ENCODE measurements at regions not wholly inside any gene's neighbourhood (a gene's known extent, or its start where the extent isn't known, plus 50 kb on each side); places are given as distances from the start of the nearest gene placed in this dataset.

DNA sequence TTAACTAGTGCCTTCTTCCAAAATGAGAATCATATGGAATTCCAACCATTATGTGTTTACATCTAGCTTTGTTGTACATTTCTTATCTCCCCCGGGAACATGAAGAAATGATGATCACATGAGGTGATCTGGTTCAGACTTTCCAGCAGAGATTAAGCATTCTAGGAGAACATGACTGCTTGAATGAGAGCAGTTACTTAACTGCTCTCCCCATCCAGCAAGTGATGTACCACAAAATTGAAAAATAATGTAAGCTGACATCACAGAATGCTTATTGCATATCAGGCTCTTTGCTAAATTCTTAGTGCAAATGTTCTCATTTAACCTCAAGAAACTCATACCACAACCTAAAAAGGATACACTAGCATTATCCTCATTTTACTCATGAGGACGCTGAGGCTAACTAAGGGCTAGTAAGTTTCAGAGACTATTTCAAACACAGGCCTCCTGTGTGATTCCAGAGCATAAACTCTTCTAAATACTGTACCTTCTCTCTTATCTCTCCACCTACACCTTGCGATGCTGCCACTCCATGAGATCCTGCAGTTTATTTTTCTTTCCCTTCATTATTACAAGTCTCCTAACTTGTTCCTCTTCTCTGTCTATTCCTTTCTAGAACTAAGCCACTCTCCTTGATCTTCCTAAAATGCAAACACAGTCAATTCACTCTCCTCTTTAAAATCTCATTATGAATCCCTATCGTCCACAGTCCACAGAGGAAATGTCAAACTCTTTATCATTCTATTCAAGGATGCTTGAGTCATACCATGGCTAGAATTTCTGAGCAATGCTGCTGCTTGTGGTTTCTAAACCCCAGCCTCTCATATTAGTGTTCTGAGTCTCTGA lies 1224.8 kb upstream of the ZEB2 start:
- DNase-seq: peak; percentile 44 to 85 (median 81)
- ChIA-PET POLR2A (no interaction called here), CTCF (no interaction called here)
- WGBS (ENCODE audit: insufficient coverage): 67% methylated on average over 3 of the region's 4 CpGs
- Histone ChIP-seq H3K36me3 (ENCODE audit: control insufficient read depth in 4 of 4, insufficient read depth in 4 of 4, low read length in 3 of 4) (no peaks in the 10 kb centered on the region), H3K27ac (ENCODE audit: insufficient read depth in 1 of 2, low read depth in 1 of 2, low read length in 2 of 2, poor library complexity in 1 of 2, severe bottlenecking in 2 of 2) (no peak overlapping the region), H3K4me3 (ENCODE audit: control insufficient read depth in 1 of 7, extremely low read depth in 1 of 7, insufficient read depth in 4 of 7, low read depth in 2 of 7, low read length in 6 of 7) (no peak overlapping the region), H3K27me3 (replicated peaks in 2 of 5; ENCODE audit: control insufficient read depth in 4 of 5, insufficient read depth in 5 of 5, low read length in 4 of 5) (no peaks in the 10 kb centered on the region), H3K4me1 (ENCODE audit: control extremely low read depth in 1 of 4, control insufficient read depth in 4 of 4, insufficient read depth in 4 of 4, low read length in 3 of 4) (peaks cover 5 to 19% (median 11%) of the 10 kb centered on the region in 4 experiments), H3K9me3 (ENCODE audit: control extremely low read depth in 1 of 5, control insufficient read depth in 4 of 5, insufficient read depth in 2 of 5, low read depth in 1 of 5, low read length in 4 of 5) (no peaks in the 10 kb centered on the region)

DNA sequence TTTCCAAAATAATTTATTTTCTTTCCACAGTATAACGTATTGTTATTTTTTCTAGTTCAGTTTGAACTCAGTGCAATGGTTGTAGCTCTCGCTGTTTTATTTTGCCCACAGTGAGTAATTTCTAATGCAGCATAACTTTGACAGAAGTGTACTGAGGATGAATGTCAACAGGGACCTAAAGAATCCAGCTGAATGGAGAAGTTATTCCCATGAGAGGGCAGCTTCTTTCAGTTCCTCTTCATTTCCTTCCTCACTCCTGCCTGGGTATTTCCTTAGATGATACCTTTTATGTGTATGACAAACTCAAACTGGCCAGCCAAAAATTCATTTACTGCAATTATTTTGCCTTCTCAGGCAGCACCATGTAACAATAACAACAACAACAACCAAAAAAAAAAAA lies 1223.1 kb upstream of the ZEB2 start:
- whole genome bisulfite sequencing (ENCODE audit: insufficient coverage): 100% methylated on average over 2 of the region's 2 CpGs
- Histone ChIP-seq H3K27me3 (replicated peaks in 2 of 5; ENCODE audit: control insufficient read depth in 4 of 5, insufficient read depth in 5 of 5, low read length in 4 of 5) (no peaks in the 10 kb centered on the region), H3K4me3 (ENCODE audit: control insufficient read depth in 1 of 7, extremely low read depth in 1 of 7, insufficient read depth in 4 of 7, low read depth in 2 of 7, low read length in 6 of 7) (no peak overlapping the region), H3K4me1 (ENCODE audit: control extremely low read depth in 1 of 4, control insufficient read depth in 4 of 4, insufficient read depth in 4 of 4, low read length in 3 of 4) (peaks cover 0 to 10% (median 6%) of the 10 kb centered on the region in 4 experiments), H3K27ac (ENCODE audit: insufficient read depth in 1 of 2, low read depth in 1 of 2, low read length in 2 of 2, poor library complexity in 1 of 2, severe bottlenecking in 2 of 2) (no peak overlapping the region), H3K36me3 (ENCODE audit: control insufficient read depth in 4 of 4, insufficient read depth in 4 of 4, low read length in 3 of 4) (no peaks in the 10 kb centered on the region), H3K9me3 (ENCODE audit: control extremely low read depth in 1 of 5, control insufficient read depth in 4 of 5, insufficient read depth in 2 of 5, low read depth in 1 of 5, low read length in 4 of 5) (no peaks in the 10 kb centered on the region)
- ChIA-PET POLR2A (no interaction called here), CTCF (no interaction called here)
- peak in 2 of 3 donors; percentile 21 to 27 for DNase-seq

DNA sequence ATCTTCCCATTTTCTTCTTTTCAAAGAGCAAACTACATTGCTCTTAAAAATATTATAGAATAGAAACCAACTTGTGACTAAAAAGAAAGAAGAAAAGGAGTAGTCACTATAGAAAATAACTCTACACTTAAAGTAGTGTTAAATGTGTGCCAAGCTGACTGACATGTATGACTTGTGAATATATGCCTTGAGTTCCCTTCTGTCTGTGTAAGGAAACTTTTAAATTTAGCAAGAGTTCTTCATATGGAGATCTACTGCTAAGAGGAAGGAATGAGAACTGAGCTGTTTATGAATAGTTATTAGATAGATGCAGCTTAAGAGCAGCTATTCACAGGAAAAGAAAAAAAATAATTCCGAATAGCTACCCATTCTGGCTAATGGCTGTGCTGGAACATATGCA lies 1221.7 kb upstream of the ZEB2 start:
- Histone ChIP-seq H3K27ac (ENCODE audit: insufficient read depth in 1 of 2, low read depth in 1 of 2, low read length in 2 of 2, poor library complexity in 1 of 2, severe bottlenecking in 2 of 2) (no peak overlapping the region), H3K4me3 (ENCODE audit: control insufficient read depth in 1 of 7, extremely low read depth in 1 of 7, insufficient read depth in 4 of 7, low read depth in 2 of 7, low read length in 6 of 7) (no peak overlapping the region), H3K4me1 (ENCODE audit: control extremely low read depth in 1 of 4, control insufficient read depth in 4 of 4, insufficient read depth in 4 of 4, low read length in 3 of 4) (peaks cover 0 to 10% (median 6%) of the 10 kb centered on the region in 4 experiments), H3K36me3 (ENCODE audit: control insufficient read depth in 4 of 4, insufficient read depth in 4 of 4, low read length in 3 of 4) (no peaks in the 10 kb centered on the region), H3K9me3 (ENCODE audit: control extremely low read depth in 1 of 5, control insufficient read depth in 4 of 5, insufficient read depth in 2 of 5, low read depth in 1 of 5, low read length in 4 of 5) (no peaks in the 10 kb centered on the region), H3K27me3 (replicated peaks in 2 of 5; ENCODE audit: control insufficient read depth in 4 of 5, insufficient read depth in 5 of 5, low read length in 4 of 5) (no peaks in the 10 kb centered on the region)
- DNase-seq: no peak
- POLR2A ChIA-PET: interaction anchor here (0.7 kb wide), 1 partner anchor 428 kb away, joined by 3 read pairs; no protein-coding TSS in a partner anchor
- no CpG with 5 or more reads among the region's 1 CpG for WGBS (ENCODE audit: insufficient coverage)
- CTCF ChIA-PET: interaction anchor here (1.1 kb wide), 1 partner anchor 17 kb away, joined by 5 read pairs; no protein-coding TSS in a partner anchor

DNA sequence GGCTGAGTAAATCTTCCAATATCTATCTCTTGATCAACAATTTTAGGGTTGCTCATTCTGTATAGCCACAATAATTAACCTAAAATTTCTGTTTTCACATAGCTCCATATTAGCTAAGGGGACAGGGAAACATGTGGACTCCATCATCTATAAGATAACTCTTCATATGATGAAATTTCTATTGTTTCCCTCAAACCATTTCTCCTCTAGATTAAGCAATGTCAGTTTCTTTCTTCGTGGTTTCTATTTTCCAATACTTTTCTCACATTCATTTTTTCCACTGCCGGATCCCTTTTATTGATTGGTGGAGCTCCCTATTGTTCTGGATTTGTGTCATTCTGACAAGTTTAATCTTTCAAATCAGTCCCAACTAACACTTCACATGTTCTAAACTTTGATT lies 1221.3 kb upstream of the ZEB2 start:
- WGBS (ENCODE audit: insufficient coverage): no CpG with 5 or more reads among the region's 2 CpGs
- Histone ChIP-seq H3K4me1 (ENCODE audit: control extremely low read depth in 1 of 4, control insufficient read depth in 4 of 4, insufficient read depth in 4 of 4, low read length in 3 of 4) (peaks cover 0 to 10% (median 6%) of the 10 kb centered on the region in 4 experiments), H3K27me3 (replicated peaks in 2 of 5; ENCODE audit: control insufficient read depth in 4 of 5, insufficient read depth in 5 of 5, low read length in 4 of 5) (no peaks in the 10 kb centered on the region), H3K27ac (ENCODE audit: insufficient read depth in 1 of 2, low read depth in 1 of 2, low read length in 2 of 2, poor library complexity in 1 of 2, severe bottlenecking in 2 of 2) (no peak overlapping the region), H3K9me3 (ENCODE audit: control extremely low read depth in 1 of 5, control insufficient read depth in 4 of 5, insufficient read depth in 2 of 5, low read depth in 1 of 5, low read length in 4 of 5) (no peaks in the 10 kb centered on the region), H3K36me3 (ENCODE audit: control insufficient read depth in 4 of 4, insufficient read depth in 4 of 4, low read length in 3 of 4) (no peaks in the 10 kb centered on the region), H3K4me3 (ENCODE audit: control insufficient read depth in 1 of 7, extremely low read depth in 1 of 7, insufficient read depth in 4 of 7, low read depth in 2 of 7, low read length in 6 of 7) (no peak overlapping the region)
- ChIA-PET CTCF (interaction anchor here (1.1 kb wide), 1 partner anchor 17 kb away, joined by 5 read pairs; no protein-coding TSS in a partner anchor), POLR2A (interaction anchor here (0.7 kb wide), 1 partner anchor 427 kb away, joined by 3 read pairs; no protein-coding TSS in a partner anchor)
- no peak for DNase-seq

DNA sequence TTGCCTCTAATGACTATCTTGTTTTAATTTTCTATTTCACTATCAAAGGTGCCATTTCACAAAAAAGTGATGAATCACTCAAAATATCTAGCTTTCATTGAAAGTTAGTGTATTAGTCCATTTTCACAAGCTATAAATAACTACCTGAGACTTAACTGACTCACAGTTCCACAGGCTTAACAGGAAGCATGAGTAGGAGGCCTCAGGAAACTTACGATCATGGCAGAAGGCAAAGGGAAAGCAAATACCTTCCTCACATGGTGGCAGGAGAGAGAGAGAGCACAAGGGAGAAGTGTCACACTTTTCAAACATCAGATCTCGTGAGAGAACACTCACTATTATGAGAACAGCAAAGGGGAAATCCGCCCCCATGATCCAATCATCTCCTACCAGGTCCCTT lies 1220.4 kb upstream of the ZEB2 start:
- peak in 2 of 3 donors; percentile 19 to 36 for DNase-seq
- peaks cover 0 to 8% (median 5%) of the 10 kb centered on the region in 4 experiments for H3K4me1 ChIP-seq (ENCODE audit: control extremely low read depth in 1 of 4, control insufficient read depth in 4 of 4, insufficient read depth in 4 of 4, low read length in 3 of 4)
- no peak overlapping the region for H3K27ac ChIP-seq (ENCODE audit: insufficient read depth in 1 of 2, low read depth in 1 of 2, low read length in 2 of 2, poor library complexity in 1 of 2, severe bottlenecking in 2 of 2)
- ChIA-PET CTCF (interaction anchor here (1.4 kb wide), 1 partner anchor 9 kb away, joined by 3 read pairs; no protein-coding TSS in a partner anchor), POLR2A (no interaction called here)
- H3K36me3 ChIP-seq (ENCODE audit: control insufficient read depth in 4 of 4, insufficient read depth in 4 of 4, low read length in 3 of 4): no peaks in the 10 kb centered on the region
- no peaks in the 10 kb centered on the region for H3K9me3 ChIP-seq (ENCODE audit: control extremely low read depth in 1 of 5, control insufficient read depth in 4 of 5, insufficient read depth in 2 of 5, low read depth in 1 of 5, low read length in 4 of 5)
- no peaks in the 10 kb centered on the region for H3K27me3 ChIP-seq (replicated peaks in 2 of 5; ENCODE audit: control insufficient read depth in 4 of 5, insufficient read depth in 5 of 5, low read length in 4 of 5)
- WGBS (ENCODE audit: insufficient coverage): 80% methylated on average over 2 of the region's 3 CpGs
- H3K4me3 ChIP-seq (ENCODE audit: control insufficient read depth in 1 of 7, extremely low read depth in 1 of 7, insufficient read depth in 4 of 7, low read depth in 2 of 7, low read length in 6 of 7): no peak overlapping the region

DNA sequence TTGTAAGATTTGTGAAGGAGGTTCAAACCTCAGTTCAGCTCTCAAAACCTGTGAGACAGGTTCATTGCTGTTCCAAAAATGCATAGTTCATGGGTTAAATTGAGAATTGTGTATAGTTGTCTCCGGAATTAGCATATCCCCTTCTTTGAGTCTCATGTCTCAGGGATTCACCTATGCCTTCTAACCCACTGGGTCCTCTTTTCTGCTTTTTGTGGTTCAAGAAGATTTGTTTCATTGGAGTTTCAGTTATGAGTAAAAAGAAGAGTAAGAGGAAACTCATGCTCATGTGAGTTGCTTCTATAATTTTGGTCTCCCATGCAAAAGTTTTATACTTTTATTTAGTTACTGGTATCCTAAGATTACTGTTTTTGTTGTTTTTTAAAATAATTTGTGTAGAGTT lies 1219.8 kb upstream of the ZEB2 start:
- WGBS (ENCODE audit: insufficient coverage): no CpG with 5 or more reads among the region's 1 CpG
- Histone ChIP-seq H3K4me3 (ENCODE audit: control insufficient read depth in 1 of 7, extremely low read depth in 1 of 7, insufficient read depth in 4 of 7, low read depth in 2 of 7, low read length in 6 of 7) (no peak overlapping the region), H3K4me1 (ENCODE audit: control extremely low read depth in 1 of 4, control insufficient read depth in 4 of 4, insufficient read depth in 4 of 4, low read length in 3 of 4) (peaks cover 0 to 8% (median under 1%) of the 10 kb centered on the region in 4 experiments), H3K36me3 (ENCODE audit: control insufficient read depth in 4 of 4, insufficient read depth in 4 of 4, low read length in 3 of 4) (no peaks in the 10 kb centered on the region), H3K27me3 (replicated peaks in 2 of 5; ENCODE audit: control insufficient read depth in 4 of 5, insufficient read depth in 5 of 5, low read length in 4 of 5) (no peaks in the 10 kb centered on the region), H3K27ac (ENCODE audit: insufficient read depth in 1 of 2, low read depth in 1 of 2, low read length in 2 of 2, poor library complexity in 1 of 2, severe bottlenecking in 2 of 2) (no peak overlapping the region), H3K9me3 (ENCODE audit: control extremely low read depth in 1 of 5, control insufficient read depth in 4 of 5, insufficient read depth in 2 of 5, low read depth in 1 of 5, low read length in 4 of 5) (no peaks in the 10 kb centered on the region)
- no peak for DNase-seq
- POLR2A ChIA-PET: no interaction called here
- CTCF ChIA-PET: interaction anchor here (1.4 kb wide), 1 partner anchor 10 kb away, joined by 3 read pairs; no protein-coding TSS in a partner anchor

DNA sequence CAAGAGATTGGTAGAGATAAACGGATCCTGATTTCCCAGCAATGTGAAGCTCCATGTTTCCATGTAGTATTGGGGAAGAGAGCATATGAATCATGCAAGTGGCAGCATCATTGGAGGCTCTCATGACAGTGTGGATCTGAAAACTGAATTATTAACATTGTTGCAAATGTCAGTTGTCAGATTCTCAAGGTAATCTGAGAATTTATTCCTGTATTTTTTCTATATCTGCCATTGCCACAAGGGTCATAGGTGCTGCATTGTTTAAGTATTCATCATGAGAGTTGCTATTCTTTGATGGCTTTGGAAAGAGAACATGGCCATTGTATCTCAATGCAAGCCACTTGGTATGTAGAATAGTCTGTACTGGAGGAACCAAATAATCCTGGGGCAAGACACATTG lies 1217.0 kb upstream of the ZEB2 start:
- Histone ChIP-seq H3K27me3 (replicated peaks in 2 of 5; ENCODE audit: control insufficient read depth in 4 of 5, insufficient read depth in 5 of 5, low read length in 4 of 5) (no peaks in the 10 kb centered on the region), H3K4me3 (ENCODE audit: control insufficient read depth in 1 of 7, extremely low read depth in 1 of 7, insufficient read depth in 4 of 7, low read depth in 2 of 7, low read length in 6 of 7) (no peak overlapping the region), H3K4me1 (ENCODE audit: control extremely low read depth in 1 of 4, control insufficient read depth in 4 of 4, insufficient read depth in 4 of 4, low read length in 3 of 4) (peaks cover 0 to 5% (median 0%) of the 10 kb centered on the region in 4 experiments), H3K9me3 (ENCODE audit: control extremely low read depth in 1 of 5, control insufficient read depth in 4 of 5, insufficient read depth in 2 of 5, low read depth in 1 of 5, low read length in 4 of 5) (no peaks in the 10 kb centered on the region), H3K27ac (ENCODE audit: insufficient read depth in 1 of 2, low read depth in 1 of 2, low read length in 2 of 2, poor library complexity in 1 of 2, severe bottlenecking in 2 of 2) (no peak overlapping the region), H3K36me3 (ENCODE audit: control insufficient read depth in 4 of 4, insufficient read depth in 4 of 4, low read length in 3 of 4) (no peaks in the 10 kb centered on the region)
- no peak for DNase-seq
- WGBS (ENCODE audit: insufficient coverage): 92% methylated on average over 1 of the region's 1 CpG
- POLR2A ChIA-PET: no interaction called here
- CTCF ChIA-PET: no interaction called here

Measured in common myeloid progenitor, CD34-positive (primary cell).